ENCODE measurements at regions not wholly inside any gene's neighbourhood (a gene's known extent, or its start where the extent isn't known, plus 50 kb on each side); places are given as distances from the start of the nearest gene placed in this dataset.

GRCh38 chr1:177351361-177352108, 180.8 kb downstream of the BRINP2 start:
- no peak for DNase-seq (ENCODE audit: low spot score)
- no peak for TF ChIP-seq CTCF (IDR thresholded peaks at IDR 0.05; ENCODE audit: extremely low read depth, insufficient read depth, missing control alignments)
- in situ Hi-C loops (cut with MboI; ENCODE audit: low pct_unique_long_range_greater_than_20kb, low sequenced_read_pairs, unreplicated experiment), result no loop called here

- in situ Hi-C loops (cut with MboI; ENCODE audit: low pct_unique_long_range_greater_than_20kb, low sequenced_read_pairs, unreplicated experiment), result no loop called here
- no peak for DNase-seq (ENCODE audit: low spot score)
- no peak for TF ChIP-seq CTCF (IDR thresholded peaks at IDR 0.05; ENCODE audit: extremely low read depth, insufficient read depth, missing control alignments)
Observed at GRCh38 chr1:177346790-177347359, 176.1 kb downstream of the BRINP2 start.

- in situ Hi-C loops (cut with MboI; ENCODE audit: low pct_unique_long_range_greater_than_20kb, low sequenced_read_pairs, unreplicated experiment), result no loop called here
- no peak for TF ChIP-seq CTCF (IDR thresholded peaks at IDR 0.05; ENCODE audit: extremely low read depth, insufficient read depth, missing control alignments)
- DNase-seq (ENCODE audit: low spot score), result no peak
Observed at GRCh38 chr1:177343445-177343844, 172.7 kb downstream of the BRINP2 start.

GRCh38 chr1:177341773-177342172, 171.0 kb downstream of the BRINP2 start:
- no peak for DNase-seq (ENCODE audit: low spot score)
- TF ChIP-seq CTCF (IDR thresholded peaks at IDR 0.05; ENCODE audit: extremely low read depth, insufficient read depth, missing control alignments), result no peak
- in situ Hi-C loops (cut with MboI; ENCODE audit: low pct_unique_long_range_greater_than_20kb, low sequenced_read_pairs, unreplicated experiment), result no loop called here

- in situ Hi-C loops (cut with MboI; ENCODE audit: low pct_unique_long_range_greater_than_20kb, low sequenced_read_pairs, unreplicated experiment), result no loop called here
- no peak for DNase-seq (ENCODE audit: low spot score)
- no peak for TF ChIP-seq CTCF (IDR thresholded peaks at IDR 0.05; ENCODE audit: extremely low read depth, insufficient read depth, missing control alignments)
Observed at GRCh38 chr1:177340601-177341067, 169.9 kb downstream of the BRINP2 start.

- TF ChIP-seq CTCF (IDR thresholded peaks at IDR 0.05; ENCODE audit: extremely low read depth, insufficient read depth, missing control alignments), result no peak
- in situ Hi-C loops (cut with MboI; ENCODE audit: low pct_unique_long_range_greater_than_20kb, low sequenced_read_pairs, unreplicated experiment), result no loop called here
- DNase-seq (ENCODE audit: low spot score), result no peak
Observed at GRCh38 chr1:177338376-177338775, 167.6 kb downstream of the BRINP2 start.

All from GM13977 (cell line).